Testis (tissue), 2 donors: ENCODE measurements at regions not wholly inside any gene's neighbourhood (a gene's known extent, or its start where the extent isn't known, plus 50 kb on each side); places are given as distances from the start of the nearest gene placed in this dataset.
"Not testable (repeated sequence)": the region's sequence is repeated elsewhere in the genome, so short reads cannot be mapped to it uniquely, and the experiment has no call there.

Experiments
- DNase-seq: peaks from one replicate; pipeline ENCODE4 v3.0.0-alpha.2; 2019
- H3K27ac ChIP-seq, 2 donors: fragments of 200-600 bp; sonication (generic); one replicate each; pipeline ENCODE4 v1.5.1; 2019
- H3K27me3 ChIP-seq: fragments of 200-600 bp; sonication (generic); one replicate; pipeline ENCODE4 v1.5.1; 2019
- H3K36me3 ChIP-seq: fragments of 200-600 bp; sonication (generic); one replicate; pipeline ENCODE4 v1.5.1; 2017; ENCODE audit warnings: low read depth; ENCODE audit errors: missing control alignments
- H3K4me1 ChIP-seq: fragments of 200-600 bp; sonication (generic); one replicate; pipeline ENCODE4 v1.5.1; 2019
- H3K4me3 ChIP-seq, 2 donors: fragments of 200-600 bp; sonication (generic); one replicate each; pipeline ENCODE4 v1.5.1; 2017 to 2019
- H3K9me3 ChIP-seq: fragments of 200-600 bp; sonication (generic); one replicate; pipeline ENCODE4 v1.5.1; 2017
- CTCF ChIP-seq, 3 experiments: fragments of 450-650 bp in 2 of 3; fragments of 200-600 bp in 1 of 3; sonication (generic) in 1 of 3; IDR thresholded peaks; one replicate each; pipeline ENCODE4 v1.5.1; 2016 to 2019; ENCODE audit warnings: antibody characterized with exemption in 3 of 3, mild to moderate bottlenecking in 2 of 3, moderate library complexity in 1 of 3
- POLR2A ChIP-seq: fragments of 450-650 bp; IDR thresholded peaks from one replicate; pipeline ENCODE4 v1.6.1; 2017; ENCODE audit warnings: antibody characterized with exemption, mild to moderate bottlenecking, moderate library complexity
- WGBS, 2 donors: methylation state at CpG; one replicate each; pipeline ENCODE4 v1.1.5; 2018; 5-methylcytosine and 5-hydroxymethylcytosine counted together
- intact Hi-C: fragments of 100-400 bp; cut with DNase I; formaldehyde crosslinking; loops from one replicate; pipeline ENCODE4 v1.15.1; 2023; ENCODE audit warnings: low total_unique reads

GRCh38 chr1:190001187-190001586 is 476.5 kb downstream of the BRINP3 start:
- TF ChIP-seq POLR2A = no peak
- TF ChIP-seq CTCF (IDR thresholded peaks at IDR 0.05) = no peak
- no peak overlapping the region for H3K4me3 ChIP-seq
- H3K9me3 ChIP-seq = no peaks in the 10 kb centered on the region
- H3K27me3 ChIP-seq = no peaks in the 10 kb centered on the region
- WGBS, 2 donors = 85 to 88% methylated on average over 2 of the region's 2 CpGs
- H3K4me1 ChIP-seq = no peaks in the 10 kb centered on the region
- H3K27ac ChIP-seq = no peak overlapping the region
- DNase-seq = no peak
- intact Hi-C loops = no loop called here
- no peaks in the 10 kb centered on the region for H3K36me3 ChIP-seq

- Histone ChIP-seq H3K36me3 (no peaks in the 10 kb centered on the region), H3K27ac (no peak overlapping the region), H3K27me3 (no peaks in the 10 kb centered on the region), H3K4me1 (no peaks in the 10 kb centered on the region), H3K4me3 (no peak overlapping the region), H3K9me3 (no peaks in the 10 kb centered on the region)
- intact Hi-C loops = no loop called here
- TF ChIP-seq CTCF (IDR thresholded peaks at IDR 0.05) = no peak
- TF ChIP-seq POLR2A = no peak
- DNase-seq = no peak
Measured at GRCh38 chr1:190003376-190003775, 474.3 kb downstream of the BRINP3 start.

- no peaks in the 10 kb centered on the region for H3K27me3 ChIP-seq
- 89 to 92% methylated on average over 4 of the region's 4 CpGs for WGBS, 2 donors
- H3K9me3 ChIP-seq = no peaks in the 10 kb centered on the region
- H3K27ac ChIP-seq = no peak overlapping the region
- DNase-seq = no peak
- H3K4me1 ChIP-seq = no peaks in the 10 kb centered on the region
- intact Hi-C loops = no loop called here
- TF ChIP-seq POLR2A (no peak), CTCF (IDR thresholded peaks at IDR 0.05) (no peak)
- no peak overlapping the region for H3K4me3 ChIP-seq
- no peaks in the 10 kb centered on the region for H3K36me3 ChIP-seq
Measured at GRCh38 chr1:190011585-190011984, 466.1 kb downstream of the BRINP3 start.

- H3K36me3 ChIP-seq, H3K4me1 ChIP-seq, intact Hi-C loops, H3K27ac ChIP-seq, H3K9me3 ChIP-seq, H3K27me3 ChIP-seq: not testable (repeated sequence)
- peak overlapping the region; percentile 10 to 21 for H3K4me3 ChIP-seq
- WGBS, 2 donors = 57 to 84% methylated on average over 16 of the region's 16 CpGs
- DNase-seq = peak; percentile 15
Measured at GRCh38 chr1:190019151-190019550, 458.5 kb downstream of the BRINP3 start.

GRCh38 chr1:190019717-190020116 is 457.9 kb downstream of the BRINP3 start:
- Histone ChIP-seq H3K9me3 (no peaks in the 10 kb centered on the region), H3K27me3 (no peaks in the 10 kb centered on the region), H3K4me3 (peak overlapping the region in 1 of 2 donors; percentile 21), H3K27ac (no peak overlapping the region), H3K36me3 (no peaks in the 10 kb centered on the region), H3K4me1 (no peaks in the 10 kb centered on the region)
- DNase-seq = no peak
- no peak for TF ChIP-seq CTCF (IDR thresholded peaks at IDR 0.05)
- TF ChIP-seq POLR2A = no peak
- intact Hi-C loops = no loop called here
- 74 to 77% methylated on average over 6 of the region's 6 CpGs for WGBS, 2 donors
